GM06990 (cell line): ENCODE measurements at regions not wholly inside any gene's neighbourhood (a gene's known extent, or its start where the extent isn't known, plus 50 kb on each side); places are given as distances from the start of the nearest gene placed in this dataset.

Source experiments
- DNase-seq: peaks from one replicate; pipeline ENCODE4 v3.0.0-alpha.2; 2011; ENCODE audit not compliant: insufficient read length; ENCODE audit errors: extremely low read depth
- H3K27me3 ChIP-seq: replicated peaks from 2 replicates; pipeline ENCODE4 v1.6.0; 2011; ENCODE audit warnings: low read length; ENCODE audit not compliant: control insufficient read depth, insufficient read depth
- H3K36me3 ChIP-seq: 2 replicates; pipeline ENCODE4 v1.5.1; 2011; ENCODE audit warnings: low read length; ENCODE audit not compliant: control insufficient read depth, insufficient read depth
- H3K4me3 ChIP-seq: replicated peaks from 2 replicates; pipeline ENCODE4 v1.5.1; 2011; ENCODE audit warnings: low read depth, mild to moderate bottlenecking, control low read depth, low read length
- TF ChIP-seq, protein P1 (sequence below): IDR thresholded peaks from 2 replicates; pipeline ENCODE4 v1.5.1; 2011; ENCODE audit warnings: low read length, control low read depth, mild to moderate bottlenecking, inconsistent platforms; ENCODE audit not compliant: insufficient read depth, poor library complexity, severe bottlenecking

DNA sequence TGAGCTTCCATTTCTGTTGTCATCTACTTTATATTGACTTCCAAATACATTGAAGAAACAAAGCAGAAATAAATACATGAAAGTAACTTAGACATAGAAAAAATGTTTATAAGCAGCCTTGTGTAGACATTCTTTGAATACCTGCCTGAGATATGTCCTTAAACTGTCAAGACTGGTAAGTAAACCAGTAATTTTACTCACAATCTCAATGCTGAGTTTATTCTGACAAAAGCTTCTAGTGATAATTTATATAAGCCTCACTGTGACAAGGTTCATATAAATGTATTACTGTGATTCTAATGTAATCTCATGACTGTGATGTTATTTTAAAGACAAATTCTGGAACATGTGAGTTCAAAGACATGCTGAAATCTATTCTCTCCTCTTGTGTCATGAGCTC is 516.7 kb upstream of the B3GALT2 start:
- no peaks in the 10 kb centered on the region for H3K27me3 ChIP-seq
- H3K4me3 ChIP-seq: no peak overlapping the region
- DNase-seq: no peak
- H3K36me3 ChIP-seq: no peaks in the 10 kb centered on the region
- TF ChIP-seq, protein P1, sequence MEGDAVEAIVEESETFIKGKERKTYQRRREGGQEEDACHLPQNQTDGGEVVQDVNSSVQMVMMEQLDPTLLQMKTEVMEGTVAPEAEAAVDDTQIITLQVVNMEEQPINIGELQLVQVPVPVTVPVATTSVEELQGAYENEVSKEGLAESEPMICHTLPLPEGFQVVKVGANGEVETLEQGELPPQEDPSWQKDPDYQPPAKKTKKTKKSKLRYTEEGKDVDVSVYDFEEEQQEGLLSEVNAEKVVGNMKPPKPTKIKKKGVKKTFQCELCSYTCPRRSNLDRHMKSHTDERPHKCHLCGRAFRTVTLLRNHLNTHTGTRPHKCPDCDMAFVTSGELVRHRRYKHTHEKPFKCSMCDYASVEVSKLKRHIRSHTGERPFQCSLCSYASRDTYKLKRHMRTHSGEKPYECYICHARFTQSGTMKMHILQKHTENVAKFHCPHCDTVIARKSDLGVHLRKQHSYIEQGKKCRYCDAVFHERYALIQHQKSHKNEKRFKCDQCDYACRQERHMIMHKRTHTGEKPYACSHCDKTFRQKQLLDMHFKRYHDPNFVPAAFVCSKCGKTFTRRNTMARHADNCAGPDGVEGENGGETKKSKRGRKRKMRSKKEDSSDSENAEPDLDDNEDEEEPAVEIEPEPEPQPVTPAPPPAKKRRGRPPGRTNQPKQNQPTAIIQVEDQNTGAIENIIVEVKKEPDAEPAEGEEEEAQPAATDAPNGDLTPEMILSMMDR: no peak

DNA sequence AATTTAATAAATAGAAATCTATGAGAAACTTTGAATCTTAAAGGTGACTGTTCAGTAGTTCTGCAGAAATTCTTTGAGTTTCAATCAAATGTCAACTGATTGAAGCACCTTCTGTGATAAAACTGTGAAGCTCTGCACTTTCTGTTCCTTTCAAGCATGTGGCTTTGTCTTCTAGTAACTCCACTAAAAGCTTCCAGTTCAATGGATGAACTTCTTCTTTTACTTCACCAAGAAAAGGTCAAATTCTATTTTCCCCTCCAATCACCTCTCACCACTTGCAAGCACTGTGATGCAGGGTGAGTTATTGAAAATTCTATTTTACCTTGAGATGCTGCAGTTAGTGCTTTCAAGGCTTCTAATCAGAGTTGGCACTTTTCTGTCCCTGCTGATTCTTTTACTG is 515.3 kb upstream of the B3GALT2 start:
- no peak for DNase-seq
- no peaks in the 10 kb centered on the region for H3K36me3 ChIP-seq
- TF ChIP-seq, protein P1: no peak

GRCh38 chr1:193700710-193701355 is 514.4 kb upstream of the B3GALT2 start:
- DNase-seq: no peak
- Histone ChIP-seq H3K27me3 (no peaks in the 10 kb centered on the region), H3K36me3 (no peaks in the 10 kb centered on the region), H3K4me3 (no peak overlapping the region)
- TF ChIP-seq, protein P1: no peak

More for the DNA sequence above, 515.3 kb upstream of the B3GALT2 start:
- no peak overlapping the region for H3K4me3 ChIP-seq
- no peaks in the 10 kb centered on the region for H3K27me3 ChIP-seq

DNA sequence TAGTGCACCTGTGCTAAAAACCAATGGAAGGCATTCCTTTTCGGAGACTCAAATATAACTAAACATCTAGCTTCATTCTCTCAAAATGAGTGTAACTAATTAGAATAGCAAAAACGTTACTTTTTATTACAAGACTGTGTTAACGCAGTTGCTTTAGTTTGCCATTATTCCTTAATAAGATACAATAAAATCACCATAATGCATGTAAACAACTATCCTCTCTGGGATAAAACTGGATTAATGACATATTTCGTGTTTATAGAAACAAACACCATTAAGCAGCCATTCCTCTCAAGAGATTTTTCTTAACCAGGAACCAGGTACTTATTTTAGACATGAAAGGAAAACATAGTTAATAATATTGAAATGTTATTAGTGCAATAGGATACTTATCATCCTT is 512.8 kb upstream of the B3GALT2 start:
- H3K36me3 ChIP-seq: no peaks in the 10 kb centered on the region

GRCh38 chr1:193697776-193698175 is 511.4 kb upstream of the B3GALT2 start:
- TF ChIP-seq, protein P1: no peak
- Histone ChIP-seq H3K4me3 (no peak overlapping the region), H3K27me3 (no peaks in the 10 kb centered on the region), H3K36me3 (no peaks in the 10 kb centered on the region)
- DNase-seq: no peak

More for the DNA sequence above, 512.8 kb upstream of the B3GALT2 start:
- DNase-seq: no peak
- TF ChIP-seq, protein P1: no peak
- Histone ChIP-seq H3K27me3 (no peaks in the 10 kb centered on the region), H3K4me3 (no peak overlapping the region)
